GM10248 (cell line): ENCODE measurements at regions not wholly inside any gene's neighbourhood (a gene's known extent, or its start where the extent isn't known, plus 50 kb on each side); places are given as distances from the start of the nearest gene placed in this dataset.

ENCODE experiments used
- CTCF ChIA-PET: fragments of 300-600 bp; sonication (Branson Sonifier 250); formaldehyde crosslinking; extraction: SDS; loops from one replicate; lab custom pipeline; 2021; ENCODE audit warnings: antibody characterized with exemption; lab: Yijun Ruan, JAX
- POLR2A ChIA-PET: fragments of 350-650 bp; sonication (Branson Sonifier 250); formaldehyde crosslinking; extraction: SDS; loops from one replicate; lab custom pipeline; 2020; ENCODE audit warnings: antibody characterized with exemption; lab: Yijun Ruan, JAX
- DNase-seq: peaks from one replicate; pipeline ENCODE4 v3.0.0; 2012; ENCODE audit errors: extremely low spot score
- TF ChIP-seq, protein P1 (sequence below): IDR thresholded peaks from 2 replicates; pipeline ENCODE4 v1.5.1; 2012; ENCODE audit warnings: mild to moderate bottlenecking, low read depth; ENCODE audit errors: extremely low read depth, missing control alignments, control extremely low read depth

GRCh38 chr5:153352685-153353219 lies 137.7 kb upstream of the GRIA1 start:
- CTCF ChIA-PET, result interaction anchor here (1.1 kb wide), 1 partner anchor 126 kb away, joined by 3 read pairs; no protein-coding TSS in a partner anchor
- POLR2A ChIA-PET, result no interaction called here
- TF ChIP-seq, protein P1, sequence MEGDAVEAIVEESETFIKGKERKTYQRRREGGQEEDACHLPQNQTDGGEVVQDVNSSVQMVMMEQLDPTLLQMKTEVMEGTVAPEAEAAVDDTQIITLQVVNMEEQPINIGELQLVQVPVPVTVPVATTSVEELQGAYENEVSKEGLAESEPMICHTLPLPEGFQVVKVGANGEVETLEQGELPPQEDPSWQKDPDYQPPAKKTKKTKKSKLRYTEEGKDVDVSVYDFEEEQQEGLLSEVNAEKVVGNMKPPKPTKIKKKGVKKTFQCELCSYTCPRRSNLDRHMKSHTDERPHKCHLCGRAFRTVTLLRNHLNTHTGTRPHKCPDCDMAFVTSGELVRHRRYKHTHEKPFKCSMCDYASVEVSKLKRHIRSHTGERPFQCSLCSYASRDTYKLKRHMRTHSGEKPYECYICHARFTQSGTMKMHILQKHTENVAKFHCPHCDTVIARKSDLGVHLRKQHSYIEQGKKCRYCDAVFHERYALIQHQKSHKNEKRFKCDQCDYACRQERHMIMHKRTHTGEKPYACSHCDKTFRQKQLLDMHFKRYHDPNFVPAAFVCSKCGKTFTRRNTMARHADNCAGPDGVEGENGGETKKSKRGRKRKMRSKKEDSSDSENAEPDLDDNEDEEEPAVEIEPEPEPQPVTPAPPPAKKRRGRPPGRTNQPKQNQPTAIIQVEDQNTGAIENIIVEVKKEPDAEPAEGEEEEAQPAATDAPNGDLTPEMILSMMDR, result no peak
- DNase-seq, result peak; percentile 6

DNA sequence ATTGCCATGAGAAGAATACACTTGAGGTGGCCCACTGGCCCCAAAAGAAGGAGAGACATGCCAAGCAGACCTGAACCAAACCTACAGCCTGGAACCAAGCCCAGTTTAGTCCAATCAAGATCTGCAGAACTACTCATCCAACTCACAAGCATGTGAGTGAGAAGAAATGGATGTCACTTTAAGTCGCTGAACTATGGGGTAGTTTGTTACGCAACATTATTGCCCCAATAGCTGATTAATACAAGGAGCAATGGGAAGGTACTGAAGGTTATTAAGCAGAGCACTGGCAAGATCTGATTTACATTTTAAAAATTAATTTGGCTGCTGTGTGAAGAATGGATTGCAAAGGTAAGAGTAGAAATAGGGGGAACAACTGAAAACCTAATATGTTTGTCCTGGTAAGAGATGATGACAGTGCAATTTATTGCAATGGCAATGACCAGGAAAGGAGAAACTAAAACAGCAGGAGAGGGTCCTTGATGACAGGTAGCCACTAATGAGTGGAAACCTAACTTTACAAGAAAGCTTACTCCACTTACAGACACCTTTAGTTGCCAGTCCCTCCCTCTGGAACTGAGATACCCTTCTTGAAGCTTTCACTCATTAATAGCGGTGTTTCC lies 132.9 kb upstream of the GRIA1 start:
- TF ChIP-seq, protein P1, result no peak
- no peak for DNase-seq
- CTCF ChIA-PET, result interaction anchor here (0.9 to 1.2 kb wide), 3 partner anchors 11 to 37 kb away, joined by 3 to 5 read pairs (median 3); no protein-coding TSS in a partner anchor
- POLR2A ChIA-PET, result no interaction called here

DNA sequence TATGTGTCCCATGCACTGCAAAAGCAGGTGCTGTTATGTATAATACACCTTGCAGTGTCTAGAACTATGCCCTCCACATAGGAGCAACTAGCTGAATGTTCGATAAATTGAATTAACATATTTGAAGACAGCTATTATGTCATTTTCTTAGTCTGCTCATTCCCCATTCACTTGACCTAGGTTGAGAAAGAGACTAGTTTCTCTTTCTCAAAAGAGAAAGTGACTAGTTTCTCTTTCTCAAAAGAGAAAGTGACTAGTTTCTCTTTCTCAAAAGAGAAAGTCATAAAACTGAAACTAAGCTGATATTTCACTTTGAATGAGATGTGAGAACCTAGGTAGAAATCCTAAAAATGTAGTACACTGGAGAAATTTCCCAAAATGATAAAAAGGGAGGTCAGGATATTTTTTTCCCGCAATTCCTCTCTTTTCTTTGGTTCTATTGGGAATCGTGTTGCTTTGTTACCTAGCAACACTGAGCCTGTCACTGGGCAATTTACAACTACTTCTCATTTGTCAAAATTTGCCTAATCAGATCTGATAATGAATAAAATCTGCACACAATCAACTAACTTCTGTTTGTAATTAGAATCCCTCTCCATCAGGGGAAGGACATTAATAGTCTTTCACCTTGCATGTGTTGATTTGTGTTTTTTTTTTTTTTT lies 132.0 kb upstream of the GRIA1 start:
- peak; percentile 21 for DNase-seq
- TF ChIP-seq, protein P1, result no peak
- POLR2A ChIA-PET, result no interaction called here
- CTCF ChIA-PET, result interaction anchor here (0.9 to 1.2 kb wide), 3 partner anchors 12 to 36 kb away, joined by 3 to 5 read pairs (median 3); no protein-coding TSS in a partner anchor

- TF ChIP-seq, protein P1, result no peak
- CTCF ChIA-PET, result interaction anchor here (1.6 kb wide), 1 partner anchor 11 kb away, joined by 6 read pairs; no protein-coding TSS in a partner anchor
- POLR2A ChIA-PET, result no interaction called here
- DNase-seq, result no peak
Observed at GRCh38 chr5:153360860-153361259, 129.6 kb upstream of the GRIA1 start.

DNA sequence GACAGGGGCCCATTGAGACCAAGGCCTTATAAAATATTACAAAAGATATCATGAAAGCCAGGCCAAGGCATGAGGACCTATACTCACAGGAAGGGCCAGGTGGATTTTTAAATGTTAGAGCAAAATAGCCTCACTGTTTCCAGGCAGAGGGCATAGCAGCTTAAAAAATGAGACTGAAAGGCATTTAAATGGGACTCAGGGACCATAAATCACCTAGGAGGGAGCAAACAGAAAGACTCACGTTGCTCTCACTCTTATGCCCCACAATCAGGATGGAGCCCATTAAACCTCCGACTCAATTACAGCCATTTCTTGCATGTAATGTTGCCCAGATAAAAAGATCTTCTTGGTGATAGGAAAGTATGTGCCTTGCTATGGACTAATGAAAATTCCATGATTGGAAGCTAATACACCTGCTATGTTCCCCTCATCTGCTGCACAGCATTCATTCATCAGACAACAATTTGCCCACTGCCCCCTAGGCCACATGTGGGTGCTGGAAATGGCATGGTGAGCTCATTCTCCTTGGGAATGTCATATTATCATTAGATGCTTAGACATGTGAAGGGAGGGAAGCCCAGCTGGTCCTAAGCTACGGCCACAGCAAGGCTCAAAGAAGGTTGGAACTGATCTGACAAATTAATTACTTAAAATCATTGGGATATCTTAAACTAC lies 128.6 kb upstream of the GRIA1 start:
- CTCF ChIA-PET, result interaction anchor here (1.6 kb wide), 1 partner anchor 10 kb away, joined by 6 read pairs; no protein-coding TSS in a partner anchor
- DNase-seq, result no peak
- POLR2A ChIA-PET, result no interaction called here
- TF ChIP-seq, protein P1, result no peak

DNA sequence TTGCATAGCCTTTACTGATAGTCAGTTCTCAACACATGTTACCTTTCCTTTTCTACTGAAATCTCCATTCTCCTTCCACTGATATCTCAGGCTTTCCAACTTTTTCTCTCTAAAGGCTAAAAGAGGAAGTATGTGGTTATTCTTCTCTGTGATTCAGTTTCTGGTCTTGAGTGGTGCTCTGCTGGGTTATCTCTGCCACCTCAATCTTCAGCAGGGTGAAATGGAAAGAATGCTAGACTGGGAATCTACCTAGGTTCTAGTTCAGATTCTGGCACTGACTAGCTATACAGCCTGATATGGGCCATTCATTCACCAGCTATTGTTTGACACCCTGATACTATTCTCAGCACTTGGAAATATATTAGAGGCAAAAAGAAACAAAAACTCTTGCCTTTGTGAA lies 124.9 kb upstream of the GRIA1 start:
- DNase-seq, result no peak
- ChIA-PET CTCF (no interaction called here), POLR2A (no interaction called here)
- TF ChIP-seq, protein P1, result no peak
